NCI-H128 (cell line): ENCODE measurements at regions not wholly inside any gene's neighbourhood (a gene's known extent, or its start where the extent isn't known, plus 50 kb on each side); places are given as distances from the start of the nearest gene placed in this dataset.
"Not testable (repeated sequence)": the region's sequence is repeated elsewhere in the genome, so short reads cannot be mapped to it uniquely, and the experiment has no call there.

Source experiments
- DNase-seq: peaks from one replicate; lab custom pipeline; 2025; ENCODE audit not compliant: unreplicated experiment; lab: John Stamatoyannopoulos, UW

- no peak for DNase-seq
Observed at GRCh38 chr13:86840250-86841191, 830.6 kb upstream of the SLITRK5 start.

- DNase-seq = no peak
Observed at GRCh38 chr13:86841264-86841663, 829.9 kb upstream of the SLITRK5 start.

DNA sequence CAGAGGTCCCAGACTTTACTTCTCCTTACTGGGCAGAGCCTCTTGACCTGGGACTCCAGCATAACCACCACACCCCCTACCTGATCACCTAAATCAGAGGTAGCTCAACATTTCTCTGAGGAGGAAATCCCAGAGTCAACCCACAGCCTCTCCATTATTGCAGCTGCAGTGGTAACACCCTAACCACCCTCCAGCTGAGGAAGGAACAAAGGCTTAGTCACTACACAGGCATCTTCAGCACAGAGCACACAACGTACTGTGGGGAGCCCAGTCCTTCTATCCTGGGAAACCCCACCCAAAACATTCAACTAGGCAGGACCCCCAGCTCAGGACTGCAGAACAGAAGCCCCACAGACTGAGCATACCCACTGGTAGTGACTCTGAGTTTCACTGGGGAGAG, 824.7 kb upstream of the SLITRK5 start:
- DNase-seq = no peak

DNA sequence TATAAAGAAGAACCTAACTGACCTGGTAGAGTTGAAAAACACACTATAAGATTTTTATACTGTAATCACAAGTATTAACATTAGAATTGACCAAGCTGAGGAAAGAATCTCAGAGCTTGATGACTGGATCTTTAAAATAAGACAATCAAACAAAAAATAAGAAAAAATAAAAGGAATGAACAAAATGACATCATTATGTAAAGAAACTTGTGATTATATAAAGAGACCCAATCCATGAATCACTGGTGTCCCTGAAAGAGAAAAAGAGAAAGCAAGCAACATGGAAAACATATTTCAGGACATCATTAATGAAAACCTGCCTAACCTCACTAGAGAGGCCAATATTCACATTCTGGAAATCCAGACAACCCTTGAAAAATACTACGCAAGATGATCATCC, 822.5 kb upstream of the SLITRK5 start:
- DNase-seq = no peak

- no peak for DNase-seq
Observed at GRCh38 chr13:86856991-86857390, 814.2 kb upstream of the SLITRK5 start.

DNA sequence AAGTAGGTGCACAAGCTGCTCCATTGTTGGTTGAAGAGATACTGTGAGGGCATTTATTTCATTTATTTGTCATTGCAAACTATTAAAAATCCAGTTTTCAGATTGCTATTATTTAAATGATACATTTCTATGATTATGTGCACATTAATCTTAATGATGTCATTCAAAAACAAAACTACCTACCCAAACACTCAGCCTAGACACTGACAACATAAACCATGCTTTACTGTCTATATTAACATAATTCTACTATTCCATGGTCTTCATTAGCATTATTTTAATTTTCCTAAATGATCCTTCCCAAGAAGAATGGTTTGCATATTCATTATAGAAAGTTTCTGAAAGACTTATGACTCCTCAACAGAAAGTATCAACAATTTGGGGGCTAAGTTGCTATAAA, 813.0 kb upstream of the SLITRK5 start:
- no peak for DNase-seq

DNA sequence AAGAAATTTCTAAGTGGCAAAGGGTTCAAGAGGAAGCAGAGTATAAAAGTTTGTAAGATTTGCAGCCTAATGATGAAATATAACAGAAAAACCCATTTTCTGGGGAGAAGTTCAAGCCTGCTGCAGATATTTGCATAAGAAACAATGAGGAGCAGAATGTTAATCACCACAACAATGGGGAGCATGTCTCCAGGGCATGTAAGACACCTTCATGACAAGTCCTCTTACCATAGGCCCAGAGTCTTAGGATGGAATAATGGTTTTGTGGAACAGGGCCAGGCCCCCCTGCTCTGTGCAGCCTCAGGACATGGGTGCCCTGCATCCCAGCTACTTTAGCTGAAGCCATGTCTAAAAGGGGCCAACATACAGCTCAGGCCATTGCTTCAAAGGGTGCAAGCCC, 809.0 kb upstream of the SLITRK5 start:
- no peak for DNase-seq

DNA sequence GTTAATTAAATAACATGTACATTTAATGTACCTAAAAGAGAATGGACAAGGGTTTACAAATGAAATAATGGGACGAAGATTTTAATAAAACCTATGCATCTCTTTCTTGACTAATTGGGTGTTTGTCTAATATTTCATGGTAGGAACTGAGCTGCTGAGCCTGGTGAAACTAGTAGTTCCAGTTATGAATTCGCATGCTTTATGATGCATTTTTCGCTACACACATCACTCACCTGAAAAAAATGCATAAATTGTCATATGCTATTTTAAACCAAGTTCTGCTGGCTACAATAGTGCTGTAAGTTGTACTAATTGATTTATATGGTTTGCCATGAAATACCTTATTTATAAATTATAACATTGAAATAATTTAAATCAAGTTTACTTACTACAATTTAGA, 806.8 kb upstream of the SLITRK5 start:
- no peak for DNase-seq

GRCh38 chr13:86870444-86870843, 800.7 kb upstream of the SLITRK5 start:
- no peak for DNase-seq

DNA sequence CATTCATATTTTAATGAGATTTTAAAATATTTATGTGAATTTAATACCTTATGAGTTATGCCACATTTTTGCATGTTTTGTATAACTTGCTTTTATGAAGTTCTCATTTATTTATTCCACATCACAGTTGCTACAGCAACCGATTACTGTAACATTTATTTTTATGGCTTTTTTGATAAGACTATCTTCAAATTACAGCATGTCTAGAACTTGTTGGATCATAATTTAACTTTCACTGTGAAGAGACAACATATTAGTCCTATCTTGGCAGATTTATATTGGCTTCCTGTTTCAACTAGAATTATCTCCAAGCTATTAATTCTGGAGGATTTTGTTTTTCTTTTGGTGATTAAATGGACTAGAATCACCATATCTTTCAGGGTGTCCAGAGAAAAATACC, 793.7 kb upstream of the SLITRK5 start:
- no peak for DNase-seq

DNA sequence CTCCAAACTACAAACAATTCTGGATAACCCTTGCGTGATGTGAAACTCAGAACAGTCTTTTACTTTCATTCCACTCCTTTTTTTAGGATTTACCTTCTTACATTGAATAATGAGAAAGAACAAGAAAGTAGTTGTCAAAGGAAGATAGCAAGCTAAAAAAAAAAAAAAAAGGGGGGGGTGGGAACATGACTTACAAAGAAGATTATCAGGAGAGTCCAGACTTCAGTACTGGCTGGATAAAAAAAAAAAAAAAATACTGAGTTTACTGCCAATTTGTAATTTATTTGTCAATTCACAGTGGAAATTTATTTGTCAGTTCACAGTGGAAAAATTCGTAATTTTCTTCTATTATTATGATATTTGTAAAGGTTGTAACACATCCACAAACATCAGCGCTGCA, 792.4 kb upstream of the SLITRK5 start:
- no peak for DNase-seq

- no peak for DNase-seq
Observed at GRCh38 chr13:86881390-86881789, 789.8 kb upstream of the SLITRK5 start.

- no peak for DNase-seq
Observed at GRCh38 chr13:86882107-86882506, 789.1 kb upstream of the SLITRK5 start.

DNA sequence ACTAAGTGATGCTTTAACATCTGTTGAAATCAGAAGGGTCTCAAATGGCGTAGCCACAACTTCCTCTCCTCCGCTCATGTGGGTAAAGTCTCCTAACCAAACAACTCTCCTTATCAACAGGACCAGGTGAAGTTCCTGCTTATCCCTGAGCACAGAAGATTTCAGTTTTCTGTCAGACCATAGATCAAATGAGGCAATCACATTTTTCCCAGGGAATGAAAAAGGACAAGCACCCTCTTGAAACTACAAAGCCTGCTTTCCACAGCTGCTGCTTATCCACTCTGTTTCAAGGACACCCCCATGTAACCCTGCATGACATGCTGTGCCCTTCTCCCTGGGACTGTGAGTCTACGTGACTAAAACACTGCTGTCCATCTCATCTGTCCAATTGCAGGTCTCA, 788.3 kb upstream of the SLITRK5 start:
- no peak for DNase-seq

DNA sequence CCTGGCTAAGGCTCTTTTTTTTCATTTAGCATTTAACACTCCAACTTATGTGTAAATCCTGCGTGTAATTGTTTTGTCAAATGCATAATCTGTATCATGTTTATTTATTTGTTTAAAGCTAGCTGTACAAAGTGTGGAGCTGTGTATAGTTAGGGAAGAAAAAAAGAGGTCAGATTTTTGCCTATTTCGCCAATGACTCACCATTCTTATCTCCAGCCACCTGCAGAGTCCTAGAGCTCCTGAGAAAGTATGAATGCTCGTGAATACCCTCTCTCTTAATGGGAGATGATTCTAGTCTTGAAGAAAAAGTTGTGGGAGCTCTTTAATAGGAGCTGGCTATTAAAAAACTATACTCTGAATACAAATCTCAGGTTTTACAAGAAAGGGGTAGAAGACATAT, 778.8 kb upstream of the SLITRK5 start:
- DNase-seq = no peak

- DNase-seq = no peak
Observed at GRCh38 chr13:86900906-86901305, 770.3 kb upstream of the SLITRK5 start.

- no peak for DNase-seq
Observed at GRCh38 chr13:86906127-86906874, 764.9 kb upstream of the SLITRK5 start.

DNA sequence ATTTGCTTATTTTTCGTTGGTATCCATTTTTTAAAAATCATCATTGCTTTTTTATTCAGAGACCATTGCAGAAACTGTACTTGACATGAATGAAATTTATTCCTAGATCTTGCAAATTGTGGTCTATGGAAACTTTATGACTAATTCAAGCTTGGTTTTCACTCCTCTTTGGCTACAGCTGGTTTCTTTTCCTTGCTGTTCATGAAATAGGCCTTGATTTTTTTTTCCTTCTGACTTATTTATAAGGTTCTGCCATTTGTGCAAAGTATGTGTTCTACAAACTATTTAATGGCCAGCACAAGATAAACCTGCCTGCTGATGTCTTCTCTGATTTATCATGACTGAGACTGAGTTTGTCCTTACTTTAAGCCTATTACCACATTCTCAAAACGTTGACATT, 764.0 kb upstream of the SLITRK5 start:
- DNase-seq = no peak

GRCh38 chr13:86909318-86909717, 761.9 kb upstream of the SLITRK5 start:
- DNase-seq = no peak

- no peak for DNase-seq
Observed at GRCh38 chr13:86914757-86915156, 756.4 kb upstream of the SLITRK5 start.

DNA sequence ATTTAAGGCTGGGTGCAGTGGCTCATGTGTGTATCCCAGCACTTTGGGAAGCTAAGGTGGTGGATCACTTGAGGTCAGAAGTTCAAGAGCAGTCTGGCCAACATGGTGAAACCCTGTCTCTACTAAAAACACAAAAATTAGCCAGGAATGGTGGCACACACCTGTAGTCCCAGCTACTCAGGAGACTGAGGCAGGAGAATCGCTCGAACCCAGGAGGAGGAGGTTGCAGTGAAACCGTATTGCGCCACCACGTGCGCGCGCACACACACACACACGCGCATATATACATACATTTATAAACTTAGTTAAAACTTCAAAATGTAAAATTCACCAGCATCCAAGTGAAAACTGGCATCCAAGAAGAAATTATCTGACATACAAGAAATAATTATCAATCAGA, 753.7 kb upstream of the SLITRK5 start:
- not testable (repeated sequence) for DNase-seq

- no peak for DNase-seq
Observed at GRCh38 chr13:86918682-86919081, 752.5 kb upstream of the SLITRK5 start.
